GM12875 (cell line): ENCODE measurements at regions not wholly inside any gene's neighbourhood (a gene's known extent, or its start where the extent isn't known, plus 50 kb on each side); places are given as distances from the start of the nearest gene placed in this dataset.

ENCODE experiments used
- H3K4me3 ChIP-seq: one replicate; pipeline ENCODE4 v1.5.1; 2011; ENCODE audit warnings: low read depth, low read length, control low read depth
- TF ChIP-seq, protein P1 (sequence below): IDR thresholded peaks from 2 replicates; pipeline ENCODE4 v1.5.1; 2011; ENCODE audit warnings: low read depth, mild to moderate bottlenecking, control low read depth, inconsistent platforms, low read length, moderate library complexity, borderline replicate concordance; ENCODE audit not compliant: insufficient read depth

DNA sequence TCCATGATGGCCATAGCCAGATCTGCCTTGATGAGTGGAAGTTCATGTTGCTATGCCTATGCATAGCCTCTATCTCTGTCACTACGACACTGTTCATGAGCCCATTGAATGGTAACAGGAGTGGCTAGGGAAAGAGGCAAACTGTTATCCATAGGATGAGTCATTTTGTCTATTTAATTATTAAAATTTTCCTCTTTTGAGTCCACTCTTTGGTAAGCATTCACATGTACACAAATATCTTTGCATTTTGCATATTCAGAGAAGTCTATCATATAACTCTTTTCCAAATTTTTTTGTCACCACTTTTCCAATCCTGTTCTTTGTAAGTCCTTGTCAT lies 364.4 kb downstream of the KCNJ3 start:
- H3K4me3 ChIP-seq: no peak overlapping the region
- TF ChIP-seq, protein P1, sequence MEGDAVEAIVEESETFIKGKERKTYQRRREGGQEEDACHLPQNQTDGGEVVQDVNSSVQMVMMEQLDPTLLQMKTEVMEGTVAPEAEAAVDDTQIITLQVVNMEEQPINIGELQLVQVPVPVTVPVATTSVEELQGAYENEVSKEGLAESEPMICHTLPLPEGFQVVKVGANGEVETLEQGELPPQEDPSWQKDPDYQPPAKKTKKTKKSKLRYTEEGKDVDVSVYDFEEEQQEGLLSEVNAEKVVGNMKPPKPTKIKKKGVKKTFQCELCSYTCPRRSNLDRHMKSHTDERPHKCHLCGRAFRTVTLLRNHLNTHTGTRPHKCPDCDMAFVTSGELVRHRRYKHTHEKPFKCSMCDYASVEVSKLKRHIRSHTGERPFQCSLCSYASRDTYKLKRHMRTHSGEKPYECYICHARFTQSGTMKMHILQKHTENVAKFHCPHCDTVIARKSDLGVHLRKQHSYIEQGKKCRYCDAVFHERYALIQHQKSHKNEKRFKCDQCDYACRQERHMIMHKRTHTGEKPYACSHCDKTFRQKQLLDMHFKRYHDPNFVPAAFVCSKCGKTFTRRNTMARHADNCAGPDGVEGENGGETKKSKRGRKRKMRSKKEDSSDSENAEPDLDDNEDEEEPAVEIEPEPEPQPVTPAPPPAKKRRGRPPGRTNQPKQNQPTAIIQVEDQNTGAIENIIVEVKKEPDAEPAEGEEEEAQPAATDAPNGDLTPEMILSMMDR: no peak

DNA sequence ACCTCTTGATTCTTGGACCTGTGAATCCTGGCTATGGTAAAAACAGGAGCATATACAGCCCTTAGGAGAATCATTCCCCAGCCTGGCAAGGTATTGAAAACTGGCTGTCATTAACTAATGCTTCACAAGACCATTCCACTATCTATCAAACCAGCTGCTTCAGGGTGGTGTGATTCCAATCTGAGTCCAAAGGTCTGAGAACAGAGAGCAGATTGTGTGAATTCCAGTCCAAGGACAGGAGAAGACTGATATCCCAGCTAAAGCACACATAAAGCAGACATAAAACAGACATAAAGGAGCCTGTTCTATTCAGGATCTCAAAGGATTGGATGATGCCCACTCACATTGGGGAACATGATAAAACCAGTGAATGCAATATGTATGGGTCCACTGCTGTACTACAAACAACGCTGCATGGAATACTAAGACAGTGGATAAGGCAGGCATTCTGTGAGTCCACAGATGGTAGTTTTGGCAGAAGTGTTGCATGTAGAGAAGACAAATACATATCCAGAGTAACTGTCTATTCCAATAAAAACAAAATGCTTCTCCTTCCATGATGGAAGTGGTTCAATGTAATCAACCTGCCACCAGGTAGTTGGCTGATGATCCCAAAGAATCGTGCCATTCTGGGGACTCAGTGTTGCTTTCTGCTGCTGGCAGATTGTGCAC lies 363.9 kb downstream of the KCNJ3 start:
- H3K4me3 ChIP-seq: no peak overlapping the region
- TF ChIP-seq, protein P1: no peak

GRCh38 chr2:155060896-155061295 lies 362.4 kb downstream of the KCNJ3 start:
- no peak overlapping the region for H3K4me3 ChIP-seq
- TF ChIP-seq, protein P1: no peak

- H3K4me3 ChIP-seq: no peak overlapping the region
- TF ChIP-seq, protein P1: no peak
Measured at GRCh38 chr2:155054712-155055111, 356.2 kb downstream of the KCNJ3 start.

GRCh38 chr2:155043097-155043496 lies 344.6 kb downstream of the KCNJ3 start:
- TF ChIP-seq, protein P1: no peak
- H3K4me3 ChIP-seq: no peak overlapping the region

GRCh38 chr2:155035308-155035707 lies 336.8 kb downstream of the KCNJ3 start:
- no peak overlapping the region for H3K4me3 ChIP-seq
- TF ChIP-seq, protein P1: no peak

GRCh38 chr2:155033652-155034051 lies 335.2 kb downstream of the KCNJ3 start:
- no peak overlapping the region for H3K4me3 ChIP-seq
- TF ChIP-seq, protein P1: no peak
